ENCODE measurements at regions not wholly inside any gene's neighbourhood (a gene's known extent, or its start where the extent isn't known, plus 50 kb on each side); places are given as distances from the start of the nearest gene placed in this dataset.
"Not testable (repeated sequence)": the region's sequence is repeated elsewhere in the genome, so short reads cannot be mapped to it uniquely, and the experiment has no call there.

GRCh38 chr3:75325716-75326115 lies 338.4 kb upstream of the FRG2C start:
- DNase-seq = no peak

GRCh38 chr3:75327453-75327852 lies 336.7 kb upstream of the FRG2C start:
- no peak for DNase-seq

- DNase-seq = no peak
Measured at GRCh38 chr3:75329476-75330097, 334.5 kb upstream of the FRG2C start.

DNA sequence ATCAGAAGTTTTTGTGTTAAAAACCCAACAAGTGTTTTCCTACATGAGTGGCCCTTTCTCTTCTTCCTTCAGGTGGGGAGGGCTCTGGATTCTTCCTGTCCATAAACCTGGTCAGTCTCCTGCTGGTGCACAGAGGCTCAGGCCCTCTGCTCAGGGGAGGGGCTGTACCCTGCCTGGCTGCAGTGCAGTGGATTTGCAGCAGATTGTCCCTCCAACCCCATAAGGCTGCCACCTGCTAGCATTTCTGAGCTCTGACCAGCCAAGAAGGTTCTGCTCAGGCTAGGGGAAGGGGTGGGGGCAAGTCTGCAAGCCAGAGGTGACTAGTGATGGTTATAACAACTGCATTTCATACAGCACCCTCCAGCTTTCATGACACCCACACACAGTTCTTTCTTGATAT lies 333.7 kb upstream of the FRG2C start:
- not testable (repeated sequence) for DNase-seq

DNA sequence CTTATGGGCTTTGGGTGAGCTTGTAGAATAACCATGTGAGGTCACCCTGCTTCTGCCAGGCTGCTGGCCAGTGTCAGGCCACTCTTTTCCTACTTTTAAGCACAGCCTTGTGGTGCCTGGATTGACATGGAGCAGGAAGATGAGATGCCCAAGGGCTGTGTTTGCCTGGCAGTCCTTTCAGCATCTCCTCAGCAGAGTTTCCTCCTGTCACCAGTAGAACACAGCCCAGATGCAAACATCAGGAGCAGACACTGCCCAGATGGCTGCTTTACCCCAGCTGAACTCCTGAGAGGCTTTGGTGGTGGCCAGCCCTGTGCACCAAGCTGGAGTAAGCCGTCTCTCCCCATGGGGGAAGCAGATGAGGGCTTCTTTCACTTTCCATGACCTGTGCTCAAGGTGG lies 332.0 kb upstream of the FRG2C start:
- not testable (repeated sequence) for DNase-seq

- DNase-seq = no peak
Measured at GRCh38 chr3:75332794-75333193, 331.3 kb upstream of the FRG2C start.

GRCh38 chr3:75334299-75334698 lies 329.8 kb upstream of the FRG2C start:
- DNase-seq = no peak

DNA sequence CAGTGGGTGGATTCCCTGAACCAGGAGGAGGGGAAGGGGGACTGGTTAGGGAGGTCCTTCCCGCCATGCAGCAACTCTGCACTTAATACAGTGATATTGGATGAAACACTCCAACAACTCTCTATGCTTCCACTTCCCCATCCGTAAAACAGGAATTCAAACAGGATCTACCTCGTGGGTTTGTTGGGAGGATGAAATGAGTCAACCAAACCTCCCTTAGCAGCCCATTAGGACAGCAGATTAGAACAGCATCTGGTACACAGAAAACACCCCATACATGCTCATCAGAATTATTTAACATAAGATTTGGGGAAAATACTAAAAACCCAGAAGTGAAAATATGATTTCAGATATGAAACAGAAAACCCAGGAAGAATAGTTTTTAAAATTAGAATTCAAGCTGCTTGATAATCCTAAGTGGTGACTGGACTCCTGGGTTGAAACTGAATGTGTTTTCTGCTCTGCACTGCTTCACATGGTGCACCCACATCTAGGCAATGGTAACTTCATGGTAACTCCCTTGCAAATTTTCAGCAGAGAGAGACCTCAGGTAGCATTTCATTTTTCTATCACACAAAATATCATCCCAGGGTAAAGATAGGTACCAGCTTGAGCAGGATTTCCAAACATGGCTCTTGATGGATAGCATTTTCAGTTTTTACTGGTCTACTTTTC lies 326.8 kb upstream of the FRG2C start:
- DNase-seq = no peak

DNA sequence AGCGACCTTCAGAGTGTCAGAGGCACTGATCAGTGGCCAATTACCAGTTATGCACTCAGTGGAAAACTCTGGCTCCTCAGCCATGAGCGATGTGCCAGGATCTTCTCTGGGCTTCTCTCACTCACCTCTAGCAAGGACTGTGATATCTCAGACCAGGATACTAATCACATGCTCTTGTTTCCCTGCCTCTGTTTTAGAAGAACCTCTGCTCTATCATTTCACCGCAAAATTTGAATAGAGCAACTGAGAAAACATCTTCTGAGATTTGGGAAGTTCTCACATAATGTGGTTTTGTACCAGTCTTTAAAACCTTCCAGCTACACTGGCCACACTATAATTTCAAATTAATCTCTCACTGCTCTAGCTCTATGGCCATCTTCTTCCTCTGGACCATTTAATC lies 325.8 kb upstream of the FRG2C start:
- no peak for DNase-seq

- no peak for DNase-seq
Measured at GRCh38 chr3:75341324-75342067, 322.6 kb upstream of the FRG2C start.

- DNase-seq = no peak
Measured at GRCh38 chr3:75342425-75342824, 321.7 kb upstream of the FRG2C start.

GRCh38 chr3:75350536-75350935 lies 313.6 kb upstream of the FRG2C start:
- not testable (repeated sequence) for DNase-seq

- DNase-seq = not testable (repeated sequence)
Measured at GRCh38 chr3:75362086-75362784, 301.9 kb upstream of the FRG2C start.

DNA sequence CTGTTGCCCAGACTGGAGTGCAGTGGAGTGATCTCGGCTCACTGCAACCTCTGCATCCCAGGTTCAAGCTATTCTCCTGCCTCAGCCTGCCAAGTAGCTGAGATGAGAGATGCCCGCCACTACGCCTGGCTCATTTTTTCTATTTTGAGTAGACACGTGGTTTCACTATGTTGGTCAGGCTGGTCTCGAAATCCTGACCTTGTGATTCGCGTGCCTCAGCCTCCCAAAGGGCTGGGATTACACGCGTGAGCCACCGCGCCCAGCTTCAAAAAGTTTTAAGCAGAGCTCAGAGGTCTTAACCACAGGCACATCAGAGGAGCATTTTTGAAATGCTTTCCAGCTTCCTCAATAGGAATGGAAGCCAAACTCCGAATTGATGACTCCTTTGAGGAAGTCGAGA lies 291.2 kb upstream of the FRG2C start:
- DNase-seq = not testable (repeated sequence)

DNA sequence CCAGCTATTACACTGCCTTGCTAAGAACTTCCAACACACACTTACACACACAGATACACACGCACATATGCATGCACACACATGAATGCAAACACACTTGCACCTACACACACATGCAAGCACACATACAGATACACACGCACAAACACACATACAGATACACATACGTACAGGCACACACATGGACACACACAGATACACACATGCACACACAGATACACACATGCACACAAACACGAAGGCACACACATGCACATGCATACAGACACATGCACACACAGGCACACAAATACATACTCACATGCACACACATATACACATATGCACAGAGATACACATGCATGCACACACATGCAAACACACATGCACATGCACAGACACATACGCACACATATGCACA lies 284.3 kb upstream of the FRG2C start:
- DNase-seq = not testable (repeated sequence)

DNA sequence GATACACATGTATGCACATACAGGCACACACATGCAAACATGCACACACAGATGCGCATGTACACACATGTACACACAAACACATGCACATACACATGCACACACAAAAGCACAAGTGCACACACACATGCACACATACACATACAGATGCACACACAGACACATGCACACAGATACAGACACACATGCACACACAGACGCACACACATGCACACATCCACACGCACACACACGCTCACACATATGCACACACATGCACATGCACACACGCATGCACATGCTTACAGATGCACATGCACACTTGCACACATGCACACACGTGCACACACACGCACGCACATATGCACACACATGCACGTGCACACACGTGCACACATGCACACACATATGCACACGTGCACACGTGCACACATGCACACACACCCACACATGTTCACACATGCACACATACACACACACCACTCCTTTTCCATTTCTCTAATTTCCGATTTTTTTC lies 283.8 kb upstream of the FRG2C start:
- DNase-seq = no peak

DNA sequence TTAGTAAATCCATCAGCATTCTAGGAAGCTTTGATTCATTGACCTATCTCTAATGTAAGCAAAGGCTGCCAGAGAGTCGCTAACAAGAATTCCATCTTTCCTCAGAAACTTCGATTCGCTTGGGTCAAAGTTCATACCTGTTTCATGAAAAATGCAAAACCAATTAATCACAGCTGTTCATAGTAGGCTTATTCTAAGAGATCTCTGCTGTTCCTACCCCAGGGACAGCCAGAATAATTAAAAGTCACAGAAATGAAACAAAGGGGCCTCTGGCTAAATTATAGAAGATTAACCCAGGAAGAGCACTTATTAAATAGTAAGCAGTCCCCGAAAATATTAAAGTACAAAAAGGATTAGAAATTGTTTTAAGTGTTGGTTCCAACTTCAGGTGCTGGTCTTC lies 280.1 kb upstream of the FRG2C start:
- not testable (repeated sequence) for DNase-seq

- not testable (repeated sequence) for DNase-seq
Measured at GRCh38 chr3:75388486-75389124, 275.5 kb upstream of the FRG2C start.

GRCh38 chr3:75393288-75393694 lies 270.8 kb upstream of the FRG2C start:
- DNase-seq = not testable (repeated sequence)

DNA sequence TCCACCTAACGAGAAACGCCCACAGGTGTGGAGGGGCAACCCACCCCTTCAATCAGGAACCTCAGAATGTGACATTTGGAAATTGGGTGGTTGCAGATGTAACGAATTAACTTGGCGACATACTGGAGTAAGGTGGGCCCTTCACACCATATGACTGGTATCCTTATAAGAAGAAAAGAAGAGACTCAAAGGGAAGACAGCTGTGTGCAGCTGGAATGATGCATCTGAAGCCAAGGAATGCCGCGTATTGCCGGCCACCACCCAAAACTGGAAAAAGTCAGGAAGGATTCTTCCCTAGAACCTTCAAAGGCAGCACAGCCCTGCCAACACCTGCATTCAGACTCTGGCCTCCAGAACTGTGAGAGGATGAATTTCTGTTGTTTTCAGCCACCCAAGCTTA lies 270.0 kb upstream of the FRG2C start:
- not testable (repeated sequence) for DNase-seq

DNA sequence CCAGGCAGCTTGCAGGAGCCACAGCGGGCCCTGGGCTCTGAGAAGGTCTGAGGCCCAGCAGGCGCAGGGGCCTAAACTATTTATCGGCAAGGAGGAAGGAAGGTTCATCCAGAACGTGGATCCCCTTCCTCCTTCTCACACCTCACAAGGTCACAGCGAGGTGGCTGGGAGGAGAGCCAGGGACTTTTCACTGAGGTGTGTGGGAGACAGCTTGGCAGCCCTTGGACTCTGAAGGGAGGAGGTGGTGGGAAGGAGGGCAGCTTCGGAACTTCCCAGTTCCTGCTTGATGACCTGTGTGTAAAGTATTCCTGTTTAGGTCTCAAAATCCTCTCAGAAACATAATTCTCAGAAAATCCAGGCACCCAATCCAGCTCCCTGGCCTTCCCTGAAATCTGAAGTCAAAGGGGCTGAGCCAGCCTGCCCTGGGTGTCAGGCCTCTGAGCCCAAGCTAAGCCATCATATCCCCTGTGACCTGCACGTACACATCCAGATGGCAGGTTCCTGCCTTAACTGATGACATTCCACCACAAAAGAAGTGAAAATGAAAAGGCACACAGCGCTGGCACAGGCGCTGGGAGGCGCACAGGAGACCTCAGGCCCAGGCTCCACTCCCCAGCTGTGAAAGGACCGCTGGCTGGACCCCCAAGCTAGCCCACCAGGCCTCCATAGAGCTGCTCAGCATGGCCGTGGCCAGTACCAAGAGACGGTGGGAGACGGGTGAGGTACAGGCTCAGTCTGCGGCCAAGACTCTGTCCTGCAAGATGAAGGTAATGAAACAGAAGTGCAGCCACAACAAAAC lies 269.4 kb upstream of the FRG2C start:
- not testable (repeated sequence) for DNase-seq

Measured in NCI-H2227 treated with DMSO at 0.1 percent for 48 hours (cell line).